OCI-LY3 (cell line): ENCODE measurements at regions not wholly inside any gene's neighbourhood (a gene's known extent, or its start where the extent isn't known, plus 50 kb on each side); places are given as distances from the start of the nearest gene placed in this dataset.

Experiments used
- EZH2phosphoT487 ChIP-seq: fragments of 200-600 bp; shearing (Covaris generic); IDR thresholded peaks from 2 replicates; pipeline ENCODE4 v1.6.1; 2018; ENCODE audit warnings: antibody characterized with exemption, mixed run types, low read depth
- TF ChIP-seq, protein P1 (sequence below): fragments of 200-600, 300-600 bp; sonication (generic); IDR thresholded peaks from 2 replicates; pipeline ENCODE4 v1.5.1; 2014; ENCODE audit warnings: antibody characterized with exemption, low read length, low read depth

DNA sequence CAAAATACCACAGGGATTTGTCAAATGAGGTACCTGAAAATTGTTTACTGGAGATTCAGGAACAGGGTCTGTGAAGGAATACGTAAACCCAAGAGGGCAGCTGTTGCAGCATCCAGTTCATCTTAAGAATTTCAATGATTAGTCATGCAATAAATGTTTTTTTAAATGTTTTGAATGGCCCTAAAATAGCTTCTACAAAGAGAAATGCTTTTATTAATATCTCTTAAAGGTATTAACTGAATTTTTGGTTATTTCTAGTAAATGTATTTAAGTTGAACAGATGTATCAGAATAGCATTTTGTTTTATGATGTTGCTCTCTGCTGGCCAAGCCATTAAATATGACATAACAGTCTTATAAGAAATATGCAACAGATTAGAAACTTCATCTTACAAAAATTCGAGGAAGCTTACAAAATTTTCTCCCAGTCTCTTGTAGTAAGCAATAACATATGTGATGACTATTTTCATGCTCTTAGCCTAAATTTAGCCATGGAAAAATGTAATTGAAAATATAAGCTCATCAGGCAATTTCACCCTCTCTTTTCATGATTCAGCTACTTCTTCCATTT lies 863.9 kb downstream of the SUCLG1 start:
- TF ChIP-seq, protein P1, sequence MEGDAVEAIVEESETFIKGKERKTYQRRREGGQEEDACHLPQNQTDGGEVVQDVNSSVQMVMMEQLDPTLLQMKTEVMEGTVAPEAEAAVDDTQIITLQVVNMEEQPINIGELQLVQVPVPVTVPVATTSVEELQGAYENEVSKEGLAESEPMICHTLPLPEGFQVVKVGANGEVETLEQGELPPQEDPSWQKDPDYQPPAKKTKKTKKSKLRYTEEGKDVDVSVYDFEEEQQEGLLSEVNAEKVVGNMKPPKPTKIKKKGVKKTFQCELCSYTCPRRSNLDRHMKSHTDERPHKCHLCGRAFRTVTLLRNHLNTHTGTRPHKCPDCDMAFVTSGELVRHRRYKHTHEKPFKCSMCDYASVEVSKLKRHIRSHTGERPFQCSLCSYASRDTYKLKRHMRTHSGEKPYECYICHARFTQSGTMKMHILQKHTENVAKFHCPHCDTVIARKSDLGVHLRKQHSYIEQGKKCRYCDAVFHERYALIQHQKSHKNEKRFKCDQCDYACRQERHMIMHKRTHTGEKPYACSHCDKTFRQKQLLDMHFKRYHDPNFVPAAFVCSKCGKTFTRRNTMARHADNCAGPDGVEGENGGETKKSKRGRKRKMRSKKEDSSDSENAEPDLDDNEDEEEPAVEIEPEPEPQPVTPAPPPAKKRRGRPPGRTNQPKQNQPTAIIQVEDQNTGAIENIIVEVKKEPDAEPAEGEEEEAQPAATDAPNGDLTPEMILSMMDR: no peak
- TF ChIP-seq EZH2phosphoT487: no peak
